Activated T-helper 17 cell treated with anti-CD3 and anti-CD28 coated beads, Interleukin-2, amount 50 U/mL, for 72 hours (primary cell): ENCODE measurements at regions not wholly inside any gene's neighbourhood (a gene's known extent, or its start where the extent isn't known, plus 50 kb on each side); places are given as distances from the start of the nearest gene placed in this dataset.

ENCODE experiments used
- ATAC-seq: fragments of 150-1000 bp; cut with Tn5 transposase; replicated peaks from 2 replicates; pipeline ENCODE4 v1.10.0; 2021; ENCODE audit warnings: mild to moderate bottlenecking, moderate library complexity
- H3K27ac Mint-ChIP-seq: one replicate; pipeline ENCODE4 v1.8.0; 2022; ENCODE audit warnings: mixed read lengths
- H3K27me3 Mint-ChIP-seq: one replicate; pipeline ENCODE4 v1.8.0; 2022; ENCODE audit warnings: mixed read lengths
- H3K36me3 Mint-ChIP-seq: one replicate; pipeline ENCODE4 v1.8.0; 2022; ENCODE audit warnings: low read depth, mild to moderate bottlenecking, mixed read lengths
- H3K4me1 Mint-ChIP-seq: one replicate; pipeline ENCODE4 v1.8.0; 2022; ENCODE audit warnings: mixed read lengths
- H3K4me3 Mint-ChIP-seq: one replicate; pipeline ENCODE4 v1.8.0; 2022; ENCODE audit warnings: mild to moderate bottlenecking, mixed read lengths
- H3K9me3 Mint-ChIP-seq: one replicate; pipeline ENCODE4 v1.8.0; 2022; ENCODE audit warnings: mixed read lengths

DNA sequence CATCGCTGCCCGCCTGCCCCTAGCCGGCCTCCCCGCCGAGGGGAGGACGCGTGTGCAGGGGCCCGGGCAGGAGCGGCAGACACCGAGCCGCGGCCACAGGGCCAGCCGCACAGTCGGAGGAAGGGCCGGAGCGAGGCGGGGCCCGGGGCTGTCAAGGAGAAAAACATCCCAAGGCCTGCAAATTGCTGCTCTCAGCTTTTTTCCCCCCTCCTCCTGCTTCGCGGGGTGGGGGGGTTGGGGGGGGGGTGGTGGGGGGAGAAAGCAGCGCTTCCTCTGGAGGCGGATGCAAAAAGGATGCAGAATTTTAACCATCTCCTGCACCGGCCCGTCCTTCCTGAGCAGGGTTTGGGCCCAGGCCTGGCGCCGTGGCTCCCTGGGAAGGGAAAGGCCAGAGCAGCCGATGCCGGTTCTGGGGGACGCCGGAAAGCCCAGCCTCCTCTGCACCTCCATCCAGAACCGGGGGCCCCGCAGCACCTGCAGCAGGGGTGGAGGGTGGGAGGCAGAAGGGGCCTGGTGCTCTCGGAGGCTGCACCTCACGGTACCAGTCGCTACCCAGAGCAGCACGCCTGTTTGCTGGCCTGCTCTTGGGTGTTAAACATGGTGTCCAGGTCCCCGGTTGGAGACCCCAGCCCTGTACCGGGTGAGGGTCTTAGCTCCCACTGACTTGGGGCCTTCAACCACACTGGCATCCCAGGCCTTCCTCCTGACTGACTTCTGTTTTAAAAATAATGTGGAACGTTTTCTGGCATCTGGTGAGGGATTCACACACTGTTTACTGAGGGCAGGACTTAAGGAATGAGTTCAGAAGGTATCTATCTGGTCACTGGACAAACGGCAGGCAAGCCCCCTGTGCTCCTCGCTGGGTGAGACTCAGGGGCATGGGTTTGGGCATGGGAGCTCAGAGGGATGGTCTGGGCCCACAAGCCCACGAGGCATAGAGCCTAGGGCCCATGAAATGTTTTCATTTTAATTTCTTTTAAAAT lies 77.4 kb upstream of the WNT7B start:
- peak; percentile 40 for ATAC-seq
- Mint-ChIP-seq H3K27me3 (no peaks in the 10 kb centered on the region), H3K27ac (peak overlapping the region; percentile 98), H3K36me3 (peaks cover 13% of the 10 kb centered on the region), H3K4me3 (peak overlapping the region; percentile 95), H3K4me1 (peaks cover 10% of the 10 kb centered on the region), H3K9me3 (no peaks in the 10 kb centered on the region)

- H3K4me3 Mint-ChIP-seq, result peak overlapping the region; percentile 95
- no peak for ATAC-seq
- H3K9me3 Mint-ChIP-seq, result no peaks in the 10 kb centered on the region
- peaks cover 13% of the 10 kb centered on the region for H3K36me3 Mint-ChIP-seq
- H3K27me3 Mint-ChIP-seq, result no peaks in the 10 kb centered on the region
- H3K4me1 Mint-ChIP-seq, result peaks cover 11% of the 10 kb centered on the region
- peak overlapping the region; percentile 98 for H3K27ac Mint-ChIP-seq
Measured at GRCh38 chr22:46055181-46055875, 78.4 kb upstream of the WNT7B start.

DNA sequence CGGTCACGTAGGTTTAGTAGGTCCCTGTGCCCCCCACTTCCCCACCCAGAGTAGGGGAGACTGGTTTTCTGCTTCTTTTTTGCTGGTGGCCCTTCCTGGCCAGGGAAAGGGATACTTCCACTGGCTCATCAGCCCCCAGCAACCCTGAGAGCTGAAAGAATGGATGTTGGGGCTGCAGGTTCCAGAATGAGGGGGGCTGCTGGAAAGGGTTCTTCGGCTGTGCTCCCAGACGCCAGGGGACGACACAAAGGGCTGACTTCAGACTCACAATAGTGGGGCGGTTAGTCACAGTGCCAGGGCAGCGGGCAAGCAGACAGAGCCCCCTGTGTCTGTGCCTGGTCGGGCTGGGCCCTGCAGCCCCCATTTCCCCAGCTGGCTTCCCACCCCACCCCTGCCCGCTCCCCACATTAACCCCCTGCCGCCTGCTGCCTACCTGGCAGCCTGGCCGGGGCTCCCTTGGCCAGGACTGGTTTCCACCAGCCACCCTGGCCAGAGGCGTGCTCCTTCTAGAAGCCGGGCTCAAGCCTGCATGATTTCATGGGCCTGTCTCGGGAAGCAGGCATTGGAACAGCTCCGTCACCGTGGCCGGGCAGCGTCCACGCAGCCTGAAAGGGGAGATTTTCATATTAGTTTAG lies 79.1 kb upstream of the WNT7B start:
- Mint-ChIP-seq H3K4me3 (peak overlapping the region; percentile 95), H3K27me3 (no peaks in the 10 kb centered on the region), H3K27ac (peak overlapping the region; percentile 98), H3K9me3 (no peaks in the 10 kb centered on the region), H3K4me1 (peaks cover 11% of the 10 kb centered on the region), H3K36me3 (peaks cover 13% of the 10 kb centered on the region)
- ATAC-seq, result no peak

DNA sequence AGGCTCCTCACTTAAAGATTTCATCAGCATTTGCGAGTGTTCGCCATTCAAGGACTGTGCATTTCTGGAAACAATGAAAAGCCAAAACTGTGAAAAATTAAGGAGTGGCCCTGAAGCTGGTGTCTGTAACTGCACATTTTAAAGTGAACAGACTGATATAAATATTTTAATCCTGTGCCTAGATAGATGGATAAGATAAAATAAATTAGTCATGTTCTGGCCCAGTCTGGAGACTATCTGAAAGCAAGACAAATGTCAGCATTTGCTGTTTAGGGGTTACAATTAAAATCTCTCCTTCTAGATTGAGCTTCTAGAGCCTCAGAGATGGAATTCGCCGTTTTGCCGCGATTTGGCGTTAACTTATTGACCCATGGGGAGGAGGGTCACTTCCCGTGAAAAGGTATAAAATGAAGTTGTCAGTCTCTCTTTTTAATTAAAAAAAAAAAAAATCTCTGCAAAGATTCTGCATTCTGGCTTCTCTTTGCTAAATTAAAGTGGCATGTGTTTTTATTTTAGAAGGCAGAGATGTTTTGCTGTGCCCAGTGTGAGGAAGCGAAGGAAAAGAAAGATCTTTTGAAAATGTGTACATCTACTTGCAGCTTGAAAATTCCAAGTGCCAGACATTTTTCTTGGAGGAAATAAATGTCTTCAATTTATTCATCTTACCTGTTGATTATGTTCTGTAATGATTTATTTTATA lies 79.7 kb upstream of the WNT7B start:
- Mint-ChIP-seq H3K27me3 (no peaks in the 10 kb centered on the region), H3K4me3 (peak overlapping the region; percentile 79), H3K4me1 (peaks cover 11% of the 10 kb centered on the region), H3K27ac (peak overlapping the region; percentile 83), H3K9me3 (no peaks in the 10 kb centered on the region), H3K36me3 (peaks cover 13% of the 10 kb centered on the region)
- ATAC-seq, result no peak

- Mint-ChIP-seq H3K27me3 (no peaks in the 10 kb centered on the region), H3K9me3 (no peaks in the 10 kb centered on the region), H3K4me1 (peaks cover 15% of the 10 kb centered on the region), H3K36me3 (peaks cover 17% of the 10 kb centered on the region), H3K27ac (peak overlapping the region; percentile 83), H3K4me3 (peak overlapping the region; percentile 79)
- no peak for ATAC-seq
Measured at GRCh38 chr22:46057246-46058090, 80.5 kb upstream of the WNT7B start.

- Mint-ChIP-seq H3K36me3 (peaks cover 15% of the 10 kb centered on the region), H3K4me1 (peaks cover 18% of the 10 kb centered on the region), H3K27me3 (no peaks in the 10 kb centered on the region), H3K27ac (peak overlapping the region; percentile 83), H3K4me3 (peak overlapping the region; percentile 79), H3K9me3 (no peaks in the 10 kb centered on the region)
- ATAC-seq, result peak; percentile 79
Measured at GRCh38 chr22:46058091-46058420, 81.1 kb upstream of the WNT7B start.

GRCh38 chr22:46058591-46059519 lies 81.9 kb upstream of the WNT7B start:
- peaks cover 18% of the 10 kb centered on the region for H3K4me1 Mint-ChIP-seq

GRCh38 chr22:46060292-46061123 lies 83.5 kb upstream of the WNT7B start:
- H3K9me3 Mint-ChIP-seq, result no peaks in the 10 kb centered on the region
- no peak overlapping the region for H3K27ac Mint-ChIP-seq
- H3K4me3 Mint-ChIP-seq, result no peak overlapping the region
- H3K36me3 Mint-ChIP-seq, result peaks cover 6% of the 10 kb centered on the region
- no peak for ATAC-seq
- no peaks in the 10 kb centered on the region for H3K27me3 Mint-ChIP-seq
- H3K4me1 Mint-ChIP-seq, result peaks cover 14% of the 10 kb centered on the region

More at GRCh38 chr22:46058591-46059519, 81.9 kb upstream of the WNT7B start:
- H3K4me3 Mint-ChIP-seq, result peak overlapping the region; percentile 79
- ATAC-seq, result no peak
- peak overlapping the region; percentile 84 for H3K27ac Mint-ChIP-seq
- no peaks in the 10 kb centered on the region for H3K27me3 Mint-ChIP-seq
- peaks cover 11% of the 10 kb centered on the region for H3K36me3 Mint-ChIP-seq
- H3K9me3 Mint-ChIP-seq, result no peaks in the 10 kb centered on the region

GRCh38 chr22:46061124-46061500 lies 84.2 kb upstream of the WNT7B start:
- no peaks in the 10 kb centered on the region for H3K9me3 Mint-ChIP-seq
- no peaks in the 10 kb centered on the region for H3K27me3 Mint-ChIP-seq
- peaks cover 14% of the 10 kb centered on the region for H3K4me1 Mint-ChIP-seq
- ATAC-seq, result no peak
- peaks cover 6% of the 10 kb centered on the region for H3K36me3 Mint-ChIP-seq
- no peak overlapping the region for H3K4me3 Mint-ChIP-seq
- H3K27ac Mint-ChIP-seq, result no peak overlapping the region

GRCh38 chr22:46061501-46062231 lies 84.7 kb upstream of the WNT7B start:
- peaks cover 6% of the 10 kb centered on the region for H3K36me3 Mint-ChIP-seq
- no peaks in the 10 kb centered on the region for H3K27me3 Mint-ChIP-seq
- no peak overlapping the region for H3K27ac Mint-ChIP-seq
- H3K4me3 Mint-ChIP-seq, result no peak overlapping the region
- no peaks in the 10 kb centered on the region for H3K9me3 Mint-ChIP-seq
- no peak for ATAC-seq
- H3K4me1 Mint-ChIP-seq, result peaks cover 18% of the 10 kb centered on the region

DNA sequence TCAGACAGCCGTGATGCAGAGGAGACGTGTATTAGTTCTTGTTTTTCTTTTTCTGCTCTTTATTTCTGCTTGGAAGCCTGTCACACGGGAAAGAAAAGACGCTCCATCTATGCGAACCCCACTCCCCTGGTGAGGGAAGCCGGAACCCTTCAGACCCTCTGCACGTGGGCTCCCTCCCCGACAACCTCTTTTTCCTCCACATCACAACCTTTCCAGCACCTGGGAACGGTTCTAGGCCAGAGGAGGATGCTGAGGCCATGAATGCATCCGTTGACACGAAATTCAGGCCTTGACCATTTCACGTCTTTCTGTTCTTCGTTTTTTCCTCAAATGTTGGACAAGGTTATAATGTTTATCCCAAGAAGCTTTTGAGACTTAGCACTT lies 85.3 kb upstream of the WNT7B start:
- Mint-ChIP-seq H3K27me3 (no peaks in the 10 kb centered on the region), H3K27ac (peak overlapping the region; percentile 27), H3K4me3 (no peak overlapping the region), H3K9me3 (no peaks in the 10 kb centered on the region), H3K4me1 (peaks cover 22% of the 10 kb centered on the region), H3K36me3 (peaks cover 6% of the 10 kb centered on the region)
- ATAC-seq, result no peak
